Spinal cord (tissue), 9 donors: ENCODE measurements at regions not wholly inside any gene's neighbourhood (a gene's known extent, or its start where the extent isn't known, plus 50 kb on each side); places are given as distances from the start of the nearest gene placed in this dataset.
"Not testable (repeated sequence)": the region's sequence is repeated elsewhere in the genome, so short reads cannot be mapped to it uniquely, and the experiment has no call there.

Experiments
- DNase-seq, 6 donors: peaks; one replicate each; pipeline versions ENCODE4 v3.0.0 to v3.0.0-alpha.2; 2013 to 2015; ENCODE audit warnings: low spot score in 6 of 6, low read depth in 4 of 6
- H3K27ac ChIP-seq: one replicate; pipeline ENCODE4 v1.5.1; 2013; ENCODE audit warnings: low read depth, low read length, control low read depth
- H3K27me3 ChIP-seq: one replicate; pipeline ENCODE4 v1.6.1; 2013; ENCODE audit warnings: low read length; ENCODE audit not compliant: control insufficient read depth, insufficient read depth
- H3K36me3 ChIP-seq: one replicate; pipeline ENCODE4 v1.6.1; 2013; ENCODE audit warnings: low read length; ENCODE audit not compliant: control insufficient read depth, insufficient read depth
- H3K4me1 ChIP-seq: one replicate; pipeline ENCODE4 v1.6.1; 2013; ENCODE audit warnings: low read length; ENCODE audit not compliant: control insufficient read depth, insufficient read depth
- H3K4me3 ChIP-seq: one replicate; pipeline ENCODE4 v1.5.1; 2013; ENCODE audit warnings: low read depth, low read length, control low read depth
- H3K9me3 ChIP-seq: one replicate; pipeline ENCODE4 v1.6.1; 2013; ENCODE audit warnings: low read length; ENCODE audit not compliant: control insufficient read depth, insufficient read depth
- WGBS: methylation state at CpG from one replicate; pipeline ENCODE4 v1.1.5; 2013; ENCODE audit warnings: missing lambda C conversion rate; ENCODE audit not compliant: insufficient coverage; 5-methylcytosine and 5-hydroxymethylcytosine counted together
- donor health status: healthy.

GRCh38 chr1:101484689-101485338 is 248.0 kb downstream of the S1PR1 start:
- H3K4me3 ChIP-seq = no peak overlapping the region
- no peaks in the 10 kb centered on the region for H3K4me1 ChIP-seq
- DNase-seq = peak in 1 of 6 donors; percentile 51
- H3K36me3 ChIP-seq = no peaks in the 10 kb centered on the region
- H3K27ac ChIP-seq = no peak overlapping the region
- peaks cover 3% of the 10 kb centered on the region for H3K9me3 ChIP-seq
- H3K27me3 ChIP-seq = no peaks in the 10 kb centered on the region
- WGBS = no CpG with 5 or more reads among the region's 2 CpGs

GRCh38 chr1:101485712-101486111 is 248.9 kb downstream of the S1PR1 start:
- Histone ChIP-seq H3K4me1 (no peaks in the 10 kb centered on the region), H3K4me3 (no peak overlapping the region), H3K36me3 (no peaks in the 10 kb centered on the region), H3K27me3 (no peaks in the 10 kb centered on the region), H3K27ac (no peak overlapping the region), H3K9me3 (peaks cover 3% of the 10 kb centered on the region)
- WGBS = no CpG with 5 or more reads among the region's 1 CpG
- DNase-seq = peak in 1 of 6 donors; percentile 61

- no CpG with 5 or more reads among the region's 1 CpG for WGBS
- H3K4me1 ChIP-seq = not testable (repeated sequence)
These were observed 255.3 kb downstream of the S1PR1 start for GRCh38 chr1:101492144-101492543.

DNA sequence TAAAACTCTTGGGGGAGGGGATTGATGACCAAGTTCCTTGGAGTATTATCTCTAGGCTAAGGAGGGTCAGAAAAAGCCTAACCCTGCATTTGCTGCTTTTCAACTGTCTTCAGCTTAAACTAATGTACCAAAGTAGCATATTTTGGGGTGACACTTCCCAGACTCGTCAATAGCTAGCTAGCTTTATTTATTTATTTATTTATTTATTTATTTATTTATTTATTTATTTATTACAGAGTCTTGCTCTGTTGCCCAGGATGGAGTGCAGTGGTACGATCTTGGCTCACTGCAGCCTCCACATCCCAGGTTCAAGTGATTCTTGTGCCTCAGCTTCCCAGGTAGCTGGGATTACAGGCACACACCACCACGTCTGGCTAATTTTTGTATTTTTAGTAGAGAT is 257.1 kb downstream of the S1PR1 start:
- WGBS = 100% methylated on average over 1 of the region's 3 CpGs
- H3K27me3 ChIP-seq = not testable (repeated sequence)

More at GRCh38 chr1:101492144-101492543, 255.3 kb downstream of the S1PR1 start:
- not testable (repeated sequence) for H3K4me3 ChIP-seq, H3K27me3 ChIP-seq, H3K27ac ChIP-seq, DNase-seq, H3K9me3 ChIP-seq, H3K36me3 ChIP-seq

DNA sequence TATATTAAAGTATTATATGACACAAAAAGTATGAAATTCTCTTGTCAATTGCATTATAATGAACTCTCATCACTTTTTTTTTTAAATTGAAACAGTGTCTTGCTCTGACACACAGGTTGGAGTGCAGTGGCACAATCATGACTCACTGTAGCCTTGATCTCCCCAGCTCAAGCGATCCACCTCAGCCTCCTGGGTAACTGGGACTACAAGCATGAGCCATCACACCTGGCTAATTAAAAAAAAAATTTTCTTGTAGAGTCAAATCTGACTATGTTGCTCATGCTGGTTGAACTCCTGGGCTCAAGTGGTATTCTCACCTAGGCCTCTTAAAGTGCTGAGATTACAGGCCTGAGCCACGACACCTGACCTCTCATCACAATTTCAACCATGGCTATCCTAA is 259.3 kb downstream of the S1PR1 start:
- Histone ChIP-seq H3K27me3 (no peaks in the 10 kb centered on the region), H3K27ac (no peak overlapping the region), H3K36me3 (no peaks in the 10 kb centered on the region), H3K9me3 (no peaks in the 10 kb centered on the region), H3K4me1 (no peaks in the 10 kb centered on the region), H3K4me3 (no peak overlapping the region)
- no peak for DNase-seq
- 100% methylated on average over 1 of the region's 2 CpGs for whole genome bisulfite sequencing

More for the DNA sequence above, 257.1 kb downstream of the S1PR1 start:
- H3K9me3 ChIP-seq, H3K4me1 ChIP-seq, DNase-seq, H3K36me3 ChIP-seq, H3K4me3 ChIP-seq, H3K27ac ChIP-seq: not testable (repeated sequence)

DNA sequence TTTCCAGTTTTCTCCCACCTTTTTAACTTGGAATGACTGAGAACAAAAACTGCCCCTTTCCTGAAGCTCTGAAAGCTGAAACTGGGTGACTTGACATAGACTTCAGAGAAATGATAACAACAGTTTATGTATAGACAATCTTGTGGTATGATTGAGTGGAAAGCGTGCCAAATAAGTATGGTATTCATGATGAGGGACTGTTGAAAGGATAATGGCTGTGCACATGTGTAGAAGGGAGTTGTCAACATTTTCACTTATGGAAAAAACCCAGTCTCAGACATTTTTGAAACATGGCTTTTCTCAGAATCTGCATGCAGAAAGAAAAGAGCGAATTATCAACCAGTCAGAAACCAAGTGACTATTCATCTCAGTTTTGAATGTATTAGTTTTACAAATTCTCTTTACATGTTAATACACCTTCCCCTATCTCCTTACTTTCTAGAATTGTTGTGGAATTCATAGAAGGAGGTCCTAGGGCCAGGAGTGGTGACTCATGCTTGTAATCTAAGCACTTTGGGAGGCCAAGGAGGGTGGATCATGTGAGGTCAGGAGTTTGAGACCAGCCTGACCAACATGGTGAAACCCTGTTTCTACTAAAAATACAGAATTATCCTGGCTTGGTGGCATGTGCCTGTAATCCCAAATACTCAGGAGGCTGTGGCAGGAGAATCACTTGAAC is 261.2 kb downstream of the S1PR1 start:
- no peaks in the 10 kb centered on the region for H3K9me3 ChIP-seq
- no peak overlapping the region for H3K4me3 ChIP-seq
- no peaks in the 10 kb centered on the region for H3K27me3 ChIP-seq
- DNase-seq = no peak
- no peaks in the 10 kb centered on the region for H3K36me3 ChIP-seq
- no peak overlapping the region for H3K27ac ChIP-seq
- 80% methylated on average over 1 of the region's 2 CpGs for WGBS
- H3K4me1 ChIP-seq = no peaks in the 10 kb centered on the region

GRCh38 chr1:101504106-101504505 is 267.3 kb downstream of the S1PR1 start:
- not testable (repeated sequence) for H3K4me3 ChIP-seq, H3K36me3 ChIP-seq, H3K4me1 ChIP-seq, H3K9me3 ChIP-seq, H3K27me3 ChIP-seq, H3K27ac ChIP-seq, DNase-seq
- 93% methylated on average over 2 of the region's 2 CpGs for WGBS

GRCh38 chr1:101505240-101505639 is 268.4 kb downstream of the S1PR1 start:
- DNase-seq, H3K4me3 ChIP-seq, H3K27me3 ChIP-seq, H3K9me3 ChIP-seq, H3K36me3 ChIP-seq, H3K4me1 ChIP-seq, H3K27ac ChIP-seq: not testable (repeated sequence)
- 96% methylated on average over 5 of the region's 5 CpGs for WGBS

DNA sequence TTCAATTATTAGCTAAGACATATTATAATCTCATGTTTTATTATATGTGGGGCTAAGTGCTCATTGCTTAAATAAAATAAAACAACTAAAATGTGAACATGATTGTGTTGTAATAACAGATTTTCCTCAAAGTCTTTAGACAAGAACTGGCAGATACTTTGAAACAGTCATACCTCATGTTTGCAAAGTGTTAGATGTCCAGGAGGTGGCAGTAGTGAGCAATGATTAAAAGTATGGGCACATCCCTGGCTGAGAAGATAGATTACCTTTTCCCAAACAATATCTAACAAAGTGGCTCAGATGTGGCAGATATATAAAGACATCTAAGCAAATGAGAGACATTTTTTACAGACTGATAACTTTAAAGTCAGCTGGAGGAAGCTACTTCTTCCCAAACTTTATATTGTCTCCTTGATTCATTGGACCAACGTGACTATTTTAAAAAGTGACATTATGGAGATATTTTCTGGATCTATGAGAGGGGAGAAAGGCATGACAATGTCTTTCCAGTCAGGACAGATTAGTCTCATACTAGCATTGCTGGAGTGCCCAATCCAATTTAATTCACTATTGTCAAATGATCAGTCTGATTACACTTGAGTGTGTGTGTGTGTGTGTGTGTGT is 269.8 kb downstream of the S1PR1 start:
- Histone ChIP-seq H3K27me3 (no peaks in the 10 kb centered on the region), H3K4me3 (no peak overlapping the region), H3K9me3 (no peaks in the 10 kb centered on the region), H3K4me1 (no peaks in the 10 kb centered on the region), H3K27ac (no peak overlapping the region), H3K36me3 (no peaks in the 10 kb centered on the region)
- DNase-seq = peak in 2 of 6 donors; percentile 66 to 85
- WGBS = no CpG with 5 or more reads among the region's 1 CpG

GRCh38 chr1:101507547-101507971 is 270.7 kb downstream of the S1PR1 start:
- Histone ChIP-seq H3K9me3 (no peaks in the 10 kb centered on the region), H3K27ac (no peak overlapping the region), H3K27me3 (no peaks in the 10 kb centered on the region), H3K4me1 (no peaks in the 10 kb centered on the region), H3K4me3 (no peak overlapping the region), H3K36me3 (no peaks in the 10 kb centered on the region)
- no peak for DNase-seq
- WGBS = no CpG with 5 or more reads among the region's 1 CpG
